GM21529 (cell line): ENCODE measurements at regions not wholly inside any gene's neighbourhood (a gene's known extent, or its start where the extent isn't known, plus 50 kb on each side); places are given as distances from the start of the nearest gene placed in this dataset.

Source experiments
- ATAC-seq: cut with Tn5 transposase; IDR thresholded peaks from one replicate; pipeline ENCODE4 v1.9.1; 2021; ENCODE audit not compliant: unreplicated experiment

GRCh38 chr6:166733900-166734299 is 106.8 kb upstream of the RPS6KA2 start:
- no peak for ATAC-seq

GRCh38 chr6:166729658-166730057 is 102.6 kb upstream of the RPS6KA2 start:
- no peak for ATAC-seq

- ATAC-seq: no peak
Measured at GRCh38 chr6:166728884-166729530, 102.0 kb upstream of the RPS6KA2 start.

DNA sequence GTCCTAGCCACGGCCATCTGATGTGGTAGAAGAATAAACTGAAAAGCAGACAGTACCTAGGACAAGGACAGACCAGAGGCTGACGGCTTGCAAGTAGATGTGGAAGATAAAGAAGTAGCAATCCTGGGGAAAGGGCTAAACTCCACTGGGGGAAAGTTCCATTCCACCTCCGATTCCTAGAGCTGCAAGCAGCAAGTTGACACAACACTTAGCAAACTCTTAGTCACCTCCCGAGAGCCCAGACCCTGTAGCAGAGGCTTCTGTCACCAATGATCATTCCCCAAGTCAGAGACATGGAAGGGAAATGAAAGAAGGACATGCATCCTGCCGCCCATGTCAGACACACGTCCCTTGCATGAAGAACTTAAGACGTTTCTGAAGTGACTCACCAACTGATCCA is 99.2 kb upstream of the RPS6KA2 start:
- no peak for ATAC-seq

GRCh38 chr6:166725571-166725970 is 98.5 kb upstream of the RPS6KA2 start:
- ATAC-seq: no peak

DNA sequence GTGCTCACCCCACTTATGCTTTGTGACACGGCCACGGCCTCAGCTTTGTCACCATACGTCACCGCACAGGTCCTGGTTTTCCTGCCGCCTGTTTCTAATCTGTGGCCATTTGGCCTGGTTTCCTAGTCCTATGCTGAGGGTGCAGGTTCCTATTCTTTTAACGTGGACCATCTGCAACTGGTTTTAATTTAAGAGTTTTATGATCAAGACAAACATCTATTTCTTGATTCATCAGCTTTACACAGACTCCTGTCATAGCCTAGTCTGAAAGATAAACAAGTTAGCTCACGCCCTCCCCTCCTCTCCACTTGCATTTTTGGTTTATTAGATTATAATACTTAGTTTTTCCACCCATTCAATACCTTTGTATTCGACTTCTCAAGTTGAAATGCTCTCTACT is 97.5 kb upstream of the RPS6KA2 start:
- no peak for ATAC-seq

- no peak for ATAC-seq
Measured at GRCh38 chr6:166722785-166723184, 95.7 kb upstream of the RPS6KA2 start.

GRCh38 chr6:166721576-166721975 is 94.5 kb upstream of the RPS6KA2 start:
- no peak for ATAC-seq

DNA sequence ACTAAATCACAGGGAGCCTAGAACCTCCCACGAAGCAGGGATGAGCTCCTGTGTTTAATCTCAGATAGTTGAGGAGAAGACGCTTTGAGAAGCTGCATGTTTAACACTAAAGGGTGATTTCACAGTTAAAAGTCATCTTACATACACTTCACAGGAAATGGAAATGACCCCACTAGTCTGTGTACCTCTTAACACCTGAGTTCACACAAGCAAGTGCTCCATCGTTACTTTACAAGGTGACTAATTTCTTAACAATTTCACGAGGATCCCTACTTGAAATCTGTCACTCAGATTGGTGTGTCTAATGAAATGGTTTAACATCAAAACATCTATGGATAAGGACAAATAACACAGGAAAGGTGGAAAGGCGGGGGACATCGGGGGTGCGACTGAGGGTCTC is 93.8 kb upstream of the RPS6KA2 start:
- no peak for ATAC-seq

- ATAC-seq: no peak
Measured at GRCh38 chr6:166719019-166719418, 92.0 kb upstream of the RPS6KA2 start.

GRCh38 chr6:166718516-166718915 is 91.5 kb upstream of the RPS6KA2 start:
- ATAC-seq: no peak

DNA sequence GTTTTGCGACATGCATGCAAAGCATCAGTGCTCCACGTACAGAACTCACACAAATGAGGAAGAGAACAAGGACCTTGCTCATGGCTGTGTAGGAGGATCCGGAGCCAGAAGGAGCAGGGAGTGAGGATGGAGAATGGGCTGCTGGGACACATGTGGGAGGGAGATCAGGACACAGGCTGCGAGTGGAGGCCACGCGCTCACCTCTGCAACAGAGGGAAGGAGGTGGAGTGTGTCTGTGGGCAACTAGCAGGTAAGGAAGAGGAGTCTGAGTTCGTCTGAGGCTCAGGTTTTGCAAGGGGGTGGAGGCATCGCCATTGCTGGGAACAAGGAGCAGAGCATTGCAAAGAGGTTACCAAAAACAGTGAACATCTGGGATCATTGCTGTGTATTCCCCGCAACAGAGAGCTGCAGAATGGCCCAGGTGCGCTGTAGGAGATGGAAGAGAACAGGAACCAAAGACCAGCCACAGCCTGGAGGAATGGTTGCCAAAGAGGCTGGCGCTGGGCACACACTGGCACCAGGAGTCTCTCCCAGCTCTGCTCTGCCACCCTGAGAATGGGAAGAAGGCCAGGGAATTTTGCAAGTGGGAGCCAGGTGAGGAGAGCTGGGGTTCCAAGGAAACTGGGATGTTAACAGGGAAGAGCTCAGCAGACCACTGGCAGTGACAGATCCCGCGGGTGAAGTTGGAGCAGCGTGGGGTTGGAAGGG is 90.0 kb upstream of the RPS6KA2 start:
- ATAC-seq: no peak

DNA sequence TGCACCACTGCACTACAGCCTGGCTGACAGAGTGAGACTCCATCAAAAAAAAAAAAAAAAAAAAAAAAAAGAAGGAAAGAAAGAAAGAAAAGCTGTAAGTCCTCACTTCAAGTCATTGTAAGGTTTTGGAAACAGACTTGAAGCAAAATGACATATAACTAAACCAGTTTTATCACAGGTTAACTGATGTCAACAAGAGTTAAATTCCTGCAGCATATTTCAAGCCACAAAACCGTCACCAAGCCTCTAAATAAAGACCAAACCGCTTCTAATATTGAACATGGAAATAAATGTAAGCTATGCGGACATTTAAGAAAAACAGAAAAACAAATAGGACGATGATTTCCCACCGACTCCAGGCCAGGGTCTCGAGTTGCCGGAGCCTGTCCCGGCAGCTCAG is 88.9 kb upstream of the RPS6KA2 start:
- no peak for ATAC-seq

DNA sequence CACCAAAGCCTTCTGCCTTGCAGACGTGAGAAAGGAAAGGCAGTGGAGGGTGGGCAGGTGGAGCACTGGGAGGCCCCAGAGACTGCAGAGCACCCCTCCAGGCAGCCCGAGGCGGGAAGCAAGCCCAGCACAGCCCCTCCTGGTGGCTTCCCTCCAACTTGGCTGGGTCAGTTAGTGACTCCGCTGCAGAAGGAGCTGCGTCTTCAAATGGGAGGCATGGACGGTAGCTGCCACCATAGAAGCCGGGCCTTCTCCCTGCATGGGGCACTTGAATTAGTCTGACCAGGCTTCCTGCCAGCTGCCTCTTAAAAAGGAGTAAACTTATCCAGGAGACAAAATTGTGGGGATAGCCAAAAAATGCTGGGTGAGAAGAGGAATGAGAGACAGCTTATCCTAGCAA is 88.0 kb upstream of the RPS6KA2 start:
- no peak for ATAC-seq

DNA sequence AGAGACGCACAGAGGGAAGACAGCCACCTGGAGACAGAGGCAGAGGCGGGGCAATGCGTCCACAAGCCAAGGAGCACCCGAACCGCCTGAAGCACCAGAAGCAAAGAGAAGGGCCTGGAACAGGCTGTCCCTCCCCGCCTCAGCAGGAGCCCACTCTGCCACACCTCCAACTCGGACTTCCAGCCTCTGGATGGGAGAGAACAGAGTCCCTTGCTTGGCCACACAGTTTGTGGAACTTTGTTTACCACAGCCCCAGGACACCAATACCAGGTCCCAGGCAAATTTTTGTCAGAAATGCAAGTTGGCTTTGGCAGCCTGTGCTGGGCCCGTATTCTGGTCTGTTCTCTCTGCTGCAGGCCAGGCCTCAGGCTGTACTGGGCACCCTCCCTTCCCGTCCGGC is 87.5 kb upstream of the RPS6KA2 start:
- ATAC-seq: no peak

- ATAC-seq: no peak
Measured at GRCh38 chr6:166714187-166714510, 87.1 kb upstream of the RPS6KA2 start.

DNA sequence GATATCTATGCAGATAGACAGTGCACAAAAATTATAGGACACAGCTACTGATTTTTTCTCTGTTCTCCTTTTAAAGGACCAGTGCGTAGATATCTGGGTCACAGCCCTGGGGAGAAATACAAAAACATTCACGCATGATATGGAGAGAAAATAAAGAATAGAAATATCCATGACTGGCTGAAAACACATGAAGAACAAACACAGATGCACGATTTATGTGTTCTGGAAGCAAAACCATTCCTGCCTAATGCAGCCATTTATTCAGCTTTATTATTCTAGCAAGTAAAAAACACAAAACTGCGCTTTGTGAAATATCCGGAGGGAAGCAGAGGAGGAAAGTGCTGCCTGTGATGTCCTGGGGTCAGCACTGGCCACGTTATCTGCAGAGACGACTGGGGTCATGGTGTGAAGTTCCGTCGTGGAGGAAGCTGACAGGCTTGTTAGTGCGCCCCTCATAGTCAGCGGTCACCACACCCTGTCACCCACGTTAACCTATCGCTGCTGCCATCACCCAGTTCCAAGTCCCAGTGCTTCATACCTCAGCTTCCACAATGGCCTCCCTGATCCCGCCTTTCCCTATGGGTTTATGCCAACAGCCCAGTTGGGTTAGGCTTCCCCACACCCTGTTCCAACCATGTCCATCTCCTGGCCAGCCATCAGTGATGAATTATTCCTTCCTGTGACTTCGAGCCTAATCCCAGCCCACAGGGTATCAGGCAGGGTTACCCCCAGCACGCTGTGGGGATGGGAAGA is 86.6 kb upstream of the RPS6KA2 start:
- no peak for ATAC-seq

GRCh38 chr6:166712286-166713228 is 85.5 kb upstream of the RPS6KA2 start:
- ATAC-seq: no peak

GRCh38 chr6:166710084-166710483 is 83.0 kb upstream of the RPS6KA2 start:
- ATAC-seq: no peak

- no peak for ATAC-seq
Measured at GRCh38 chr6:166708460-166708859, 81.4 kb upstream of the RPS6KA2 start.

DNA sequence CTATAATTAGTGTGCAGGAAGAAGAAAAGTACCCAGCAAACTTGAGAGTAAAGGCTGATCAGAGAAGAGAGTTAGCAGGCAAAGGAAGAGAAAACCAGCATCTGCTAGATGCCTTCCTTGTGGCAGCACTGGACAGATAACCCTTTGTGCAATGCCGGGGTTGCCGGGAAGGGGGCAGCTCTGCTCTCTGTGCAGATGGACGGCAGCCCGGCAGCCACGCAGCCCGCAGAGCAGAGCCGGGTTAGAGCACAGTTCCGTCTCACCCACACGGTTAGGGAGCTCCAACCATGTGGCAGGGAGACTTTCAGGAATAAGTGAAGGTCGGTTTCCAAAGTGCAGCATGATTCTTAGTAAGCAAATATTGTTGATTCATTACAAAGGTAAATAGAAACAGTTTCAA is 80.0 kb upstream of the RPS6KA2 start:
- peak; percentile 61 for ATAC-seq
